Chondrocyte (in vitro differentiated cells): ENCODE measurements at regions not wholly inside any gene's neighbourhood (a gene's known extent, or its start where the extent isn't known, plus 50 kb on each side); places are given as distances from the start of the nearest gene placed in this dataset.

Experiments
- DNase-seq: peaks from one replicate; pipeline ENCODE4 v3.0.0; 2021; ENCODE audit warnings: mixed read lengths, low spot score
- H3K27ac Mint-ChIP-seq: one replicate; pipeline ENCODE4 v1.8.0; 2021; ENCODE audit warnings: mild to moderate bottlenecking, moderate library complexity, mixed read lengths; ENCODE audit not compliant: unreplicated experiment
- H3K27me3 Mint-ChIP-seq: 2 replicates; pipeline ENCODE4 v1.8.0; 2021; ENCODE audit warnings: low read depth, mixed read lengths
- H3K36me3 Mint-ChIP-seq: 2 replicates; pipeline ENCODE4 v1.8.0; 2021; ENCODE audit warnings: low read depth, mixed read lengths
- H3K4me1 Mint-ChIP-seq: 2 replicates; pipeline ENCODE4 v1.8.0; 2021; ENCODE audit warnings: low read depth, mild to moderate bottlenecking, mixed read lengths
- H3K4me3 Mint-ChIP-seq: one replicate; pipeline ENCODE4 v1.8.0; 2021; ENCODE audit warnings: mild to moderate bottlenecking, moderate library complexity, mixed read lengths; ENCODE audit not compliant: unreplicated experiment
- H3K9me3 Mint-ChIP-seq: 2 replicates; pipeline ENCODE4 v1.8.0; 2021; ENCODE audit warnings: low read depth, mixed read lengths
- TF ChIP-seq, protein P1 (sequence below): fragments of 200-600 bp; sonication (generic); IDR thresholded peaks from 2 replicates; pipeline ENCODE4 v1.5.0; 2021; ENCODE audit warnings: antibody characterized with exemption, mild to moderate bottlenecking, moderate library complexity

DNA sequence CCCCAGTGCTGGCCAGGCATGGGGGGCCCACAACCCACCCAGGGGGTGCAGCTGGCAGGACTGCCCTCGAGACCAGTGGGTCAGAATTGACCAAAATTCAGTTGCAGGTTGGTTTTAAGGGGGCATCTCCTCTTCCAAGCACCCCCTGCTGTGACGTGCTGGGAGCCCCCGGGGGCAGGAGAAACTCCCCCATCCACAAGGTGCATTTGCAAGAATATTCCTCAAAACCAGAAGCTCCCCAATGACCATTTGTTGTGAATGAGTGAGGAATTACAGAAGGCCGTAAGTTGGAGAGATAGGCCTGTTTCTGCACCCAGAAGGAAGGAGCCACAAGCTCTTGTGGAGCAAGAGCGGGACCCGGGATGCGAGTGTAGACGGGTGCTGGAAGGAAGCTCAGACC is 414.5 kb downstream of the BRD1 start:
- Mint-ChIP-seq H3K4me3 (no peak overlapping the region), H3K27ac (no peak overlapping the region), H3K27me3 (peaks cover 6% of the 10 kb centered on the region), H3K4me1 (no peaks in the 10 kb centered on the region), H3K36me3 (no peaks in the 10 kb centered on the region), H3K9me3 (peaks cover 6% of the 10 kb centered on the region)
- peak; percentile 30 for DNase-seq
- TF ChIP-seq, protein P1, sequence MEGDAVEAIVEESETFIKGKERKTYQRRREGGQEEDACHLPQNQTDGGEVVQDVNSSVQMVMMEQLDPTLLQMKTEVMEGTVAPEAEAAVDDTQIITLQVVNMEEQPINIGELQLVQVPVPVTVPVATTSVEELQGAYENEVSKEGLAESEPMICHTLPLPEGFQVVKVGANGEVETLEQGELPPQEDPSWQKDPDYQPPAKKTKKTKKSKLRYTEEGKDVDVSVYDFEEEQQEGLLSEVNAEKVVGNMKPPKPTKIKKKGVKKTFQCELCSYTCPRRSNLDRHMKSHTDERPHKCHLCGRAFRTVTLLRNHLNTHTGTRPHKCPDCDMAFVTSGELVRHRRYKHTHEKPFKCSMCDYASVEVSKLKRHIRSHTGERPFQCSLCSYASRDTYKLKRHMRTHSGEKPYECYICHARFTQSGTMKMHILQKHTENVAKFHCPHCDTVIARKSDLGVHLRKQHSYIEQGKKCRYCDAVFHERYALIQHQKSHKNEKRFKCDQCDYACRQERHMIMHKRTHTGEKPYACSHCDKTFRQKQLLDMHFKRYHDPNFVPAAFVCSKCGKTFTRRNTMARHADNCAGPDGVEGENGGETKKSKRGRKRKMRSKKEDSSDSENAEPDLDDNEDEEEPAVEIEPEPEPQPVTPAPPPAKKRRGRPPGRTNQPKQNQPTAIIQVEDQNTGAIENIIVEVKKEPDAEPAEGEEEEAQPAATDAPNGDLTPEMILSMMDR, result no peak

DNA sequence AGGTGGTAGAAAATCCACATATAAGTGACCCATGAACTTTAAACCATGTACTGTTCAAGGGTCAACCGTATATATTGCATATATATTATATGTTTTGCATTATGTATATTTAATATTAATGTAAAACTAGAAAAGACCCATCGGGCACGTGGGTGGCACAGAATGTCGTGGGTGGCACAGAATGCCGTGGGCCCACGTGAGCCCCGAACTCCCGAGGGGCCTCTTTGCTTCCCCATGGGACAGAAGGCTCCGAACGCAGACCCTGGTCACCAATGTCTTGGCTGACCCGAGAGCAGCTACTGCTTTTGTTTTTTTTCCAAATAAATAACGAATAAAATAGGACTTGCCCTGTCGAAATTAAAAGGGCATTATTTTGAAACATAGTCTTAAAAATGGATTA is 415.4 kb downstream of the BRD1 start:
- H3K9me3 Mint-ChIP-seq, result peaks cover 8% of the 10 kb centered on the region
- DNase-seq, result peak; percentile 47
- TF ChIP-seq, protein P1, result no peak

DNA sequence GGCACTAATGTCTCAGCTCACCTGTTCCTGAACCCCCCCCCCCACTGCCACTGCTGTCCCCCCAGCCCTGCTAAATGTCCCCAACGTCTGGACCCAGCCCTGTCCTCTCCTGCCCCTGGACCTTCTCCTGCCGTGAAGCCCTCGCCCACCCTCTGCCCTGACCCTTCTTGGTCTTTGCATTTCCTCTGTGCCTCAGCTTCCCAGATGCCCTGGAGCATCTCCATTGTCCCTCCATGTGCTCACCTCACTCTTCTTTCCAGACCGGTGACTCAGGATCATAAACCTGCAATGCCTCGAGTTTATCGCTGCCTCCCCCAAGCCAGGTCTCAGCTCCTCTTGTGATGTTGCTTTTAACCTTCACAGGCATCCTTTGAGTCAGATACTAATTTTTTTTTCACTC is 416.4 kb downstream of the BRD1 start:
- H3K27ac Mint-ChIP-seq, result no peak overlapping the region
- TF ChIP-seq, protein P1, result no peak
- DNase-seq, result peak; percentile 29
- H3K4me3 Mint-ChIP-seq, result no peak overlapping the region
- H3K27me3 Mint-ChIP-seq, result peaks cover 9% of the 10 kb centered on the region
- peaks cover 2% of the 10 kb centered on the region for H3K36me3 Mint-ChIP-seq
- peaks cover 8% of the 10 kb centered on the region for H3K9me3 Mint-ChIP-seq
- peaks cover 3% of the 10 kb centered on the region for H3K4me1 Mint-ChIP-seq

More for the DNA sequence above, 415.4 kb downstream of the BRD1 start:
- Mint-ChIP-seq H3K4me3 (no peak overlapping the region), H3K4me1 (peaks cover 3% of the 10 kb centered on the region), H3K27me3 (peaks cover 7% of the 10 kb centered on the region), H3K27ac (no peak overlapping the region), H3K36me3 (peaks cover 2% of the 10 kb centered on the region)

DNA sequence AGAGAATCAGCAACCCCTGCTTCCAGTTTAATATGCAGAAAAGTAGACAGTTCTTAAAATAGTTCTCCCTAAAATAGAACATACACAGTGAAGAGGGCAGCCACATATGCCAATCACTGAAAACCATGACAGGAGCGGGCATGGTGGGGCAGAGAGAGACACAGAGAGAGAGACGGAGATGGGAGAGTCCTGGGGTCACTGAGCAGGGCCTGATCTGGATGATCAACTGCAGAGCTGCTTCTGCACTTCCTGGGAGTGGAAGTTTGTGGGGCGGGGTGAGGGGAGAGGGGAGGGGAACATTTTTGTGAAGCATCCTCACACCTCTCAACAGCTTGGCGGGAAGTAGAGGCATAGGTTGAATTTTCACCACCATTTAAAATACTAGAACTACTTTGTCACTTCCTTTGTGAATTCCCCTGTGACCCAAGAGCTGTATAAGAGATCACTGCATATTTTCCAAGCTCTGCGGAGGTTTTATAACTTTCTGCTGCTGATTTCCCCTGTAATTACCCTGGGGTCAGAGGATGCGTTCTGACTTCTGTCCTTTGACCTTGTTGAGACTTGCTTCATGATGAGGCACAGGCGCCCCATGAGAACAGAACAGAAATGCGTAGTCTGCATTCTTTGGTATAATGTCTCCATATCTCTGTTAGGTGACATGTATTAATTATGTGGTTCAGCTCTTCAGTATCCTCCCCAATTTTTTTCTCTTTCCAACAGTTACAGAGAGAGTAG is 419.4 kb downstream of the BRD1 start:
- Mint-ChIP-seq H3K4me3 (no peak overlapping the region), H3K4me1 (peaks cover 16% of the 10 kb centered on the region), H3K9me3 (peaks cover 10% of the 10 kb centered on the region), H3K36me3 (peaks cover 2% of the 10 kb centered on the region), H3K27ac (no peak overlapping the region), H3K27me3 (peaks cover 24% of the 10 kb centered on the region)
- DNase-seq, result no peak
- TF ChIP-seq, protein P1, result no peak

DNA sequence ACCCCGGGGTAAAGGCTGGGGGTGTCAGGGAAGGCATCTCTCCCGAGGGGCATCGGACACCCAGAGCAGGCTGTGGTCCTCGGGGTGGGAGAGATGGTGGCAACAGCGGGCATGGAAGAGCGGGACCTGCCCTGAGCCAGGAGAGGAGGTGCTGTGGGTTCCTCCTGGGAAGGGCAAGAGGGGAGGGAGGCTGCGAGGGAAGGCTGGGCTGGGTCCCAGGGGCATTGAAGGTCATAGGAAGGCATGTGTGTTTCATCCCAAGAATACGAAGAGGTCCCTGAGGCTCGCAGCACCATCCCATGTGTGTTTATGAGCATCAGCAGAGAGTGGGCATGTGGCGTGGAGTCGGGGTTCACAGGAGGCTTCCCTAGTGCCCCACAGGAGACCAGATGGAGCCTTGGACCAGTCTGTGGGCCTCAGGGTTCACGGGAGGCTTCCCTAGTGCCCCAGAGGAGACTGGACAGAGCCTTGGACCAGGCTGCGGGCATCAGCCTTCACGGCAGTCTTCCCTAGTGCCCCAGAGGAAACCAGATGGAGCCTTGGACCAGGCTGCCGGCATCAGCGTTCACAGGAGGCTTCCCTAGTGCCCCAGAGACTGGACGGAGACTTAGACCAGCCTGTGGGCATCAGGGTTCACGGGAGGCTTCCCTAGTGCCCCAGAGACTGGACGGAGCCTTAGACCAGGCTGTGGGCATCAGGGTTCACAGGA is 420.6 kb downstream of the BRD1 start:
- Mint-ChIP-seq H3K36me3 (peaks cover 2% of the 10 kb centered on the region), H3K27ac (no peak overlapping the region), H3K4me1 (peaks cover 16% of the 10 kb centered on the region), H3K9me3 (peaks cover 13% of the 10 kb centered on the region), H3K4me3 (no peak overlapping the region), H3K27me3 (peaks cover 22% of the 10 kb centered on the region)
- TF ChIP-seq, protein P1, result no peak
- no peak for DNase-seq
